Stimulated activated CD8-positive, alpha-beta memory T cell treated with anti-CD3 and anti-CD28 coated beads, Interleukin-4, amount 100 ng/mL, for 24 hours (primary cell): ENCODE measurements at regions not wholly inside any gene's neighbourhood (a gene's known extent, or its start where the extent isn't known, plus 50 kb on each side); places are given as distances from the start of the nearest gene placed in this dataset.

Experiments used
- DNase-seq: peaks from one replicate; pipeline ENCODE4 v3.0.0-alpha.2; 2020; ENCODE audit warnings: low read depth

DNA sequence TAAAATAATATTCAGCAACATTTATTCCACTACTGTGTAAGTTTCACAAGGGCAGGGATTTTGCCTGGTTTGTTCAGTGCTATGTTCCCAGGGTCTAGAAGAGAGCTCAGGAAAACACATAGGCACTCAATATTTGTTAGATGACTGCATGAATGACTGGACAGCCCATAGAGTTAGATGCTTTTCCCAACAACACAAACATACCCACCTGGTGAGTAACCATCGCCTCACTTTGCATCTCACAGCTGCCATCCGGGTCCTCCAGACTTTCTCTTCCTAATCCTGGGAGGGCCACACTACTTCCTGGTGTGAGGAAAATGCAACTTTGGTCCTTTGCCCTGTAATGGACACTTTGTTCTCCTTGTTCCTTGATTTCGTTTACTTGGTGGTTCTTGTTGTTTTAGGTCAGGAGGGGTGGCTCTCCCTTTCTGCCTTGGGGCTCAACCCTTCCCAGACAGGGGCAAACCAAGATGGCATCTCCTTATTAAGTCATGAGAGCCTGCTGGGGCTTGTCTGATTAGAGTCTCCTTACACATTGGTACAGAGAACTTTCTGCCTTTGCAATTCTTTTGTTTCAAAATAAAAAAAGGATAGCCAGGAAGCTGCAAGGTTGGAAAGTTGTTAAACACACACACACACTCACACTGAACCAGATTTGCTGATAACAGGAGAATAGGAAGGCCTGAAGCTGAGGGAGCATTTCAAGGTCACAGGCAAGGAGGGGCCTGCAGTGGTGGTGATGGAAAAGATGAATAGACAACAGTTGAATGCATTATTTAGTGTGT, 190.6 kb downstream of the MID1IP1 start:
- no peak for DNase-seq

DNA sequence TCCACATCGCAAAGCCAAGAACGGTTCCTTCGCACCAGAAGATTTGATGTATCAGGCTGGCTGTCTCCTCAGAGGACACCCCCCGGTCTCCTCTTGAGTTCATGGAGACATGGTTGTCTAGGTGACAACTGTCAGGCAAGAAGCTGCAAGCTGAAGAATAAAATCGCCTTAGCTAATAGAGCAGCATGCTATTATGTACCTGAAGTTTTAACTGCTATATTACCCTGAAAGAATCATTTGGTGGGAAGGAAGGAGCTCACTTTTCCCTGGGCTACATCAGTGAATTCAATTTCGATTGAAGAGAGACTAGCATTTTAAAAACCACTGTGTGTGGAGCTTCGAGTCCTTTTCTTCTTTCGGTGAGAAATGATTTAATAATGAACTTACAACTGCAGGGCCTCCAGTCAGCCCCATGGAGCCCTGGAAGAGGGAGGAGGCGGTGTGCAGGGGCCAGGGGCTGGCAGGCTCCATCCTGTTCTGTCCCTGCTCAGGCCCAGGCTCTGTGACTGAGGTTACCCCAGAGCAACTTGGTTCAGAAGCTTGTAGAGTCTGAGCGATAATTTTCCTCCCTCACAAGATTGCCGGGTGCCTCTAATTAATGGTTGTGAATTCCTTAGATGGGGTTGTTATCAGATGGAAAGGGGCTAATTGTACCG, 191.3 kb downstream of the MID1IP1 start:
- no peak for DNase-seq

DNA sequence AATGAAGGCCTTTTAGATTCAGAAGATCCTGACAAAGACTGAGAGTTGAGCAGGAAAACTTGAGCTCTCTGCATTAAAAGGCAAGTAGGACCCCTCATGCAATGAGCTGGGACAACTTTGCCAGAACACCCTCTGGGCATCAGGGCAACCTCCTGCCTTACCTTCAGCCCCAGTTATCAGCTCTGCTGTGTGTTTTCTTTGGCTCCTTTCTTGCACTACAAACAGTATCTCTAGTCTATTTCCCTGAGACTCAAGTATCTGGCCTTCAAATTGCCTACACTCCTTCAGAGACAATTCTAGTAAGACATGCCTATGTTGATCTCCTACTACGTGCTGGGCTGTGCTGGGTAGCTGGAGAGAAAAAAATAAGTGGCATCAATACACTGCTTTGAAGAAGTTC, 192.2 kb downstream of the MID1IP1 start:
- no peak for DNase-seq

GRCh38 chrX:38999099-38999498, 197.8 kb downstream of the MID1IP1 start:
- DNase-seq, result no peak

- no peak for DNase-seq
Observed at GRCh38 chrX:38999967-39000745, 198.9 kb downstream of the MID1IP1 start.

- DNase-seq, result no peak
Observed at GRCh38 chrX:39000802-39001201, 199.5 kb downstream of the MID1IP1 start.

- no peak for DNase-seq
Observed at GRCh38 chrX:39002466-39002865, 201.2 kb downstream of the MID1IP1 start.

DNA sequence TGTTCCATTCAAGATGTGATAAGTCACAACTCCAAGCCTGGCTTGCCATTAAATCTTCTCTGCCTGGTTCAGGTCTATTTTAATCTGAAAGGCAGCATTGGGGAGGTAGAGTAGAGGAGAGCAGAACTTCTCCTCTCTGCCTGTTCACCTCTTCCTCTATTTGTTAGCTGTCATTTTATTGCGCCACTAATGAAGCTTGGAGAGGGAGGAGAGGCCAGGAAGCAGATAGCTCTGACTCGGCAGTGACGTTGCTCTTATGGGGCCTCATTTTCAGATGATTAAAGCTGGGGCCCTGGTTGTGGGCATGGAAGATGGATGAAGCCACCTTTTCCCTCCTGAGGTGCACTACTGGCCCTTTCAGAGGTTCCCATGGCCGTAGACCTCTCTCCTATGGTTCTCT, 207.3 kb downstream of the MID1IP1 start:
- no peak for DNase-seq

DNA sequence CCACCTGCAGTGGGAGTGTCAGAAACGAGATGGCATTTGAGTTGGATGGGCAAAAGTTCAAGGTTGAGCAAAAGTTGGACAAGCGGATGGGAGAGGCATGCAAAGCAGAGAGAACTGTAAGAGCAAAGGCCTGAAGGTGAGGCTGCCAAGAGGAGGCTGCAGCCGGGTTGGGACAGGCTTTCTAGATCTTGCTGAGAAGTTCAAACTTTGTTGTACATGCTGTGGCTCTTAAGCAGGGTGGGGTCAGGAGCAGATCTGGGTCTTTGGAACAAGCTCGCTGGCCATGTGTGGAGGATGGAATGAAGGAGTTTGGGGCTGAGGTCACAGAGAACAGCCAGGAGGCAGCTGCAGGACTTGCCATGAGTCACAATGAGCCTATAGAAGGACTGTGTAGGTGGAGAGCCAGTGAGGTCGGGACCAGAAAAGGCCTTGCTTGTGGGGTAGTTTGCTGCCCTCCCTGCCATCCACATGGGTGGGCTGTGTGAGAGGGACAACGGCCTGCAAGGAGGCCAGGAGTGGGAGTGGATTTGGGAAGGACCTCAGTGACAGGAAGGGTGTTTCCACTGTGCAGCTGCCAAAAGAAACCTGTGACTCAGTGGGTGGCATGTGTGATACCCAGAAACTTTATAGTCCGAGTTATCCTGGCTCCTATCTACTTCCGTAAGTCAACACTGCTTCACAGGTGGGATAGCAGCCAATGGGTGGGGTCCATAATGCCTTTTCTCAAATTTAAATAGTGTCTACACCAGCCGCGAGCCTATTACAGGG, 210.4 kb downstream of the MID1IP1 start:
- no peak for DNase-seq

GRCh38 chrX:39012621-39013111, 211.4 kb downstream of the MID1IP1 start:
- no peak for DNase-seq

DNA sequence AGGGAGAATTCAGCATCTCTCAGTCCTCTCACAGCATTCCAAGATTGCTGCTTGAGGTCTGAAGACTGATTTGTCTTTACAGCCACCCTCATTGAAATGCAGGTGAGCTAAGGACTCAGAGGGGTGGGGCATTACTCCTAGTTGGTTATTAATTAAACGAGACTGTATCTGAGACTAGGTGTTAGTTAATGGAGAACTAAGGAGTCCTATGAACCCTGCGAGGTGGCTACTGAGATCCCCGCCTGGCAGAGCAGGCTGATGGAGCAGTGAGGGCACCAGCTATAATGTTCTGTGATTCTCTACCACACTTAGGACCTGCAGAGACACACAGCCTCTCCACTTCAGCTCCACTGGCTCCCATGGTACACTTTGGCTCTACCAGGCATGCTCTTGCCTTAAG, 215.3 kb downstream of the MID1IP1 start:
- DNase-seq, result no peak

GRCh38 chrX:39017077-39017476, 215.8 kb downstream of the MID1IP1 start:
- DNase-seq, result no peak

- DNase-seq, result no peak
Observed at GRCh38 chrX:39017716-39018115, 216.5 kb downstream of the MID1IP1 start.

- DNase-seq, result no peak
Observed at GRCh38 chrX:39018541-39018940, 217.3 kb downstream of the MID1IP1 start.

DNA sequence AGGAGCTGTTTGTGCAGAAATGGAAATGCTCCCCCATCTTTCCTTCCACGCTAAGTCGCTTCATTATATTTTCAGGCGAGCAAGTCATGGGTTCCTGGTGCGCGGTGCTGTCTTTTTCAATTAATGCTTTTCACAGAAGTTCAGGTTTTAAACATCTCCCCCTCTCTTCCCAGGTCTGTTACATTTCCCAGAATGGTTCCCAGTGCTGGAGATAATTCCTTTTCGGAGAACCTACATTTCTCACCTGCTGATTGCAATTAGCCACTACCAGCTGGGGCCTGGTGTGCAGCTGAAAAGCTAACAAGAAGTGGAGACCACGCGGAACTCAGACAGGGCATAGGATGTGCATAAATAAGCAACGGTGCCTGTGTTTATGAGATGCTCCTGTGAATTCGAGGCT, 217.8 kb downstream of the MID1IP1 start:
- no peak for DNase-seq

GRCh38 chrX:39020051-39020669, 218.9 kb downstream of the MID1IP1 start:
- no peak for DNase-seq

- DNase-seq, result no peak
Observed at GRCh38 chrX:39022106-39022505, 220.8 kb downstream of the MID1IP1 start.

DNA sequence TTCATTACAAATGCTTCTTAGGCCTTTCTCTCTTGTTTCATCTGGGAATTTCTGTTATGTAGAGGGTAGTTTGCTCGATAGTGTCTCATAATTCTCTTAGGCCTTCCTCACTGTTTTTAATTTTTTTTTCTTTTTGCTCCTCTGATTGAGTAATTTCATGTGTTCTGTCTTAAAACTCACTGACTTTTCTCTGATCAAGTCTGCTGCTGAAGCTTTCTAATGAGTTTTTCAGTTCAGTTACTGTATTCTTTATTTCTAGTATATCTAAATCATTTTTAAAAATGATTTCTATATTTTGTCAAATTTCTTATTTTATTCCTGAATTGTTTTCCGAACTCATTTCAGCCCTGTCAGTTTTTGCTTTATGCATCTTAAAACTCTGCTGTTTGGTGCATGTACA, 228.0 kb downstream of the MID1IP1 start:
- no peak for DNase-seq

GRCh38 chrX:39030636-39031035, 229.4 kb downstream of the MID1IP1 start:
- DNase-seq, result no peak

DNA sequence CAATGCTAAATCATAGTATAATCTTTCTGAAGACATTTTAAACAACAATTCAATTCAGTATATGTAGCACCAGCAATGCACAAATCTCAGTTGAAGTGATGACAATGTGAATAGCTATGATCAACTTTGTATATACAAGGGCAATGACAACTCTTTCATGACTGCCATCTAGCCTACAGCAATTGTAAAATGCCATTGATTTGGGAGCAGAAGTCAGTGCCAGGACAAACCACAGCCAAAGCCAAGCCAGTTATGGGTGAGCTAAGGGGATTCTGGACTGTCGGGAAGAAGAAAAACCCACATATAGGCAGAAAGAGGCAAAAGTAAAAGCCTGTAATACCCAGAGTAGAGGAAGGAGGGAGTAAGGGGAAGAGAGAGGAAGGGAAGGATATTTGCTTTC, 238.6 kb downstream of the MID1IP1 start:
- DNase-seq, result no peak

DNA sequence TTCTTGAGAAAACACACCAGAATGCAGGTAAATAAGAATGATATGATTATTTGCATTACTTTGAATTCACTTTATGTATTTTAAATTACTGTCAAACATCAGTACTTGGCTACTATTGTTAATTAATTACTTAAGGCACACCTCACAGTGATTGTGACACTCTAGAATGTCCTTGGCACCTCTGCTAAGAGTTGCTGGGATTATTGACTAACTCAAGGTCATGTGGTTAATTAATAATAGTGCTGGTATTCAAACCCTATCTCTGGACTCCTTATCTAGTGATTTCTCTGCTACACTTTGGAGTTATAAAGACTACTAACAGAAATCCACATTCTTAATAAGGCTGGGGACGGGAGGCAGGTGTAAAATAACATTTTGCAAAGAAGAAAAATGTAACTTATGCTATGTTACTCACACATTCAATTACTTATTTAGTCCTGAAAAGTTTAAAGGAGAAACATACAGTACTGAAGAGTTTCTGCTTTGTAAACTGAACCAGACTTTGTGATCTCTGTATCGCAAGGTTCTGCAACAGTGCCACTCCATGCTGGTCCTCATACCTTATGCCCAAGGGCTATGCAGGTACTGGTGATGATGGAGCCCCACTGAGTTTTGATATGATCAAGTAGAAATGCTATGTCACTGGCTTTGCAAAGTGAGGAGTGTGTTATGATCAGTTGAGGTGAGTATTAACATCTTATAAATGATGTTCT, 242.7 kb downstream of the MID1IP1 start:
- no peak for DNase-seq
